SK-N-MC (cell line): ENCODE measurements at regions not wholly inside any gene's neighbourhood (a gene's known extent, or its start where the extent isn't known, plus 50 kb on each side); places are given as distances from the start of the nearest gene placed in this dataset.
A peak's percentile ranks its signal among the peaks of the same experiment; 100 is the strongest.

Experiments used
- DNase-seq: peaks from one replicate; pipeline ENCODE4 v3.0.0-alpha.2; 2011; ENCODE audit warnings: low read depth, low spot score
- H3K27ac ChIP-seq: fragments of 200-600 bp; sonication (generic); 2 replicates; pipeline ENCODE4 v1.5.1; 2016; ENCODE audit warnings: mixed run types
- H3K36me3 ChIP-seq: fragments of 200-600 bp; sonication (generic); 2 replicates; pipeline ENCODE4 v1.6.1; 2017; ENCODE audit warnings: antibody characterized with exemption, low read length, mixed read lengths; ENCODE audit not compliant: insufficient read depth
- H3K4me3 ChIP-seq: fragments of 200-600 bp; sonication (generic); 2 replicates; pipeline ENCODE4 v1.5.1; 2016
- H3K9ac ChIP-seq: fragments of 200-600 bp; sonication (generic); 2 replicates; pipeline ENCODE4 v1.8.0; 2017; ENCODE audit warnings: mixed run types, mixed read lengths; ENCODE audit not compliant: insufficient read length
- H3K9me3 ChIP-seq: fragments of 200-600 bp; sonication (generic); 2 replicates; pipeline ENCODE4 v1.6.1; 2017; ENCODE audit warnings: low read depth, mild to moderate bottlenecking, antibody characterized with exemption, low read length, moderate library complexity, mixed read lengths
- EZH2 ChIP-seq: fragments of 200-600 bp; sonication (generic); IDR thresholded peaks from one replicate; pipeline ENCODE4 v1.6.1; 2017; ENCODE audit warnings: antibody characterized with exemption
- FOXP2 ChIP-seq: optimal IDR thresholded peaks from 2 replicates; pipeline ENCODE3; 2011; ENCODE audit warnings: mild to moderate bottlenecking, moderate library complexity; ENCODE audit not compliant: insufficient read depth; ENCODE audit errors: extremely low read length, control extremely low read depth
- POLR2AphosphoS5 ChIP-seq: IDR thresholded peaks from 2 replicates; pipeline ENCODE4 v1.6.1; 2012; ENCODE audit warnings: mild to moderate bottlenecking, low read depth, low read length, borderline replicate concordance

DNA sequence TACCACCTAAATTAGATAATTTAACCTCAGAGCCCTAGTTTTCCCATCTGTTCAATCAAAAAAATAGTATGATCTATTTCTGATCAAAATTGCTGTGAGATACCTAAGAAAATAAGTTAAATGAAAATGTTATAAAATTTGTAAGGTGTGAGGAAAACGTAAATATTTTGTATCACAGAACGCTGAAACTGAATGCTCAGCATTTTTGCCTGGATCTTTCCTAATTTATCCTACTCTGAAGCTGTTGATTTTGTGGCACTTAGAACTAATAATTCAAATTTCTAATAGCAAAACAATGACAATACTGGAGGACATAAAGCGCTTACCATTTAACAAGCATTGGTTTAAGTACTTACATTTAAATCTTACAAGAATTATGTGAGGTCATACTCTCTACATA, 674.2 kb downstream of the FAM181B start:
- Histone ChIP-seq H3K27ac (no peak overlapping the region), H3K9ac (no peak overlapping the region), H3K9me3 (no peaks in the 10 kb centered on the region), H3K4me3 (no peak overlapping the region), H3K36me3 (no peaks in the 10 kb centered on the region)
- TF ChIP-seq EZH2: no peak
- no peak for DNase-seq

DNA sequence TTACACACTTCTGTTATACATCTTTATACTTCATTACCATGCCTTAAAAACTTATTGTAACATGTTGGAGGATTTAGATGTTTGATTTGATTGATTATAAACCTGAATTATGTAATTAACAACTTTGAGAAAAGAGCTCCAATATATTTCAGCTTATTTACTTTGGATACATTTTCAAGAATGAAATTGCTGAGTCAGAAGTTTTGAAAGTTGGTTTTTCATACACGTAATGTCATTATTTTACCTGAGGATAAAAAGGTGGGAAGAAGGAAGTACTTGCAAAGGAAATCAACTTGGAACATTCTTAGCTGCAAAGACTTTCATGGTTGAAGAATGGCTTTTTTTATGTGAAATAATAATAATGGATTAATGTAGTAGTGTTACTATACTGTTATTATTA, 677.2 kb downstream of the FAM181B start:
- DNase-seq: no peak
- no peak overlapping the region for H3K4me3 ChIP-seq
- no peaks in the 10 kb centered on the region for H3K9me3 ChIP-seq
- no peaks in the 10 kb centered on the region for H3K36me3 ChIP-seq
- H3K9ac ChIP-seq: no peak overlapping the region
- TF ChIP-seq POLR2AphosphoS5: no peak
- TF ChIP-seq EZH2: no peak
- TF ChIP-seq FOXP2: no peak
- H3K27ac ChIP-seq: no peak overlapping the region

DNA sequence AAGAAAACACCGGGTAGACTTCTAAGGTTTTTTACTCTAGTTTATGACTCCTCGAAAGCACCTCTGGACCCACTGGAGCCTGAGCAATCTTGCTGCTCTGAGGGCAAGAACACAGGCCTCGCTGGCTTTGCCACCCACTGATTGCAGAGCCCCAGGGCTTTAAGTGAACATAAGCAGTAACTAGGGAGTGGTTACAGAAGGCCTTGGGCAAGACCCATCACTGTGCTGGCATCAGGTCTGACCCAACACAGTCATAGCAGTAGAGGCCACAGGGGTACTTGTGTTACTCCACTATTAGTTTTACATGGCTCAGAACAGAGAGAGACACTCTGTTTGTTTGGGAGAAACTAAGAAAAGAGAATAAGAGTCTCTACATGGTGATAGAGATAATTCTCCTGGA, 684.5 kb downstream of the FAM181B start:
- TF ChIP-seq EZH2: no peak
- no peak for TF ChIP-seq FOXP2
- no peak for TF ChIP-seq POLR2AphosphoS5

DNA sequence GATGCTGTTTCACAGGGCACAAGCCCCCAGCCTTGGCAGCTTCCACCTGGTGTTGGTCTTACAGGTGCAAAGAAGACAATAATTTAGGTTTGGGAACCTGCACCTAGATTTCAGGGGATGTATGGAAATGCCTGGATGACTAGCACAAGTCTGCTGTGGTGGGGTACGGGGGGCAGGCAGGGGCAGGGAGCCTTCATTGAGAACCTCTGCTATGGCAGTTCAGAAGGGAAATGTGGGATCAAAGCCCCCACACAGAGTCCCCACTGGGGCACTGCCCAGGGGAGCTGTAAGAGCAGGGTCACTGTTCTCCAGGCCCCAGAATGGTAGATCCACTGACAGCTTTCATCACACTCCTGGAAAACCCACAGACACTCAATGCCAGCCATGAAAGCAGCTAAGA, 686.5 kb downstream of the FAM181B start:
- H3K9me3 ChIP-seq: no peaks in the 10 kb centered on the region; the same call in 1 of the 2 replicates
- H3K36me3 ChIP-seq: no peaks in the 10 kb centered on the region; the same call in 1 of the 2 replicates
- no peak overlapping the region for H3K9ac ChIP-seq
- H3K4me3 ChIP-seq: 0 out of 2 replicates have a peak overlapping the region, but pooled peaks have one; percentile 40
- DNase-seq: no peak
- H3K27ac ChIP-seq: peak overlapping the region; percentile 98
- no peak for TF ChIP-seq POLR2AphosphoS5
- TF ChIP-seq FOXP2: no peak

More for the DNA sequence above, 684.5 kb downstream of the FAM181B start:
- Histone ChIP-seq H3K9me3 (no peaks in the 10 kb centered on the region; the same call in 1 of the 2 replicates), H3K27ac (no peak overlapping the region), H3K36me3 (no peaks in the 10 kb centered on the region; the same call in 1 of the 2 replicates), H3K9ac (no peak overlapping the region), H3K4me3 (no peak overlapping the region)
- no peak for DNase-seq

DNA sequence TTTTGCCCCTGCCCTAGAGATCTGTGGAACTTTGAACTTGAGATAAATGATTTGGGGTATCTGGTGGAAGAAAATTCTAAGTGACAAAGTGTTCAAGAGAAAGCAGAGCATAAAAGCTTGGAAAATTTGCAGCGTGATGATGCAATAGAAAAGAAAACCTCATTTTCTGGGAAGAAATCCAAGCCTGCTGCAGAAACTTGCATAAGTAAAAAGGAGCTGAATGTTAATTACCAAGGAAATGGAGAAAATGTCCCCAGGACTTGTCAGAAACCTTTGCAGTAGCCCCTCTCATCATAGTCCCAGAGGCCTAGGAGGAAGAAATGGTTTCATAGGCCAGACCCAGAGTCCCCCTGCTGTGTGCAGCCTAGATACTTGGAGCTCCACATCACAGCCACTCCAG, 686.9 kb downstream of the FAM181B start:
- Histone ChIP-seq H3K9ac (peak overlapping the region; percentile 22), H3K36me3 (no peaks in the 10 kb centered on the region; the same call in none of the 2 replicates), H3K4me3 (peak overlapping the region; percentile 40), H3K27ac (peak overlapping the region; percentile 98), H3K9me3 (no peaks in the 10 kb centered on the region; the same call in 1 of the 2 replicates)
- TF ChIP-seq POLR2AphosphoS5: peak; percentile 20; the same call in 1 of the 2 replicates
- TF ChIP-seq EZH2: no peak
- peak; percentile 96 for DNase-seq

DNA sequence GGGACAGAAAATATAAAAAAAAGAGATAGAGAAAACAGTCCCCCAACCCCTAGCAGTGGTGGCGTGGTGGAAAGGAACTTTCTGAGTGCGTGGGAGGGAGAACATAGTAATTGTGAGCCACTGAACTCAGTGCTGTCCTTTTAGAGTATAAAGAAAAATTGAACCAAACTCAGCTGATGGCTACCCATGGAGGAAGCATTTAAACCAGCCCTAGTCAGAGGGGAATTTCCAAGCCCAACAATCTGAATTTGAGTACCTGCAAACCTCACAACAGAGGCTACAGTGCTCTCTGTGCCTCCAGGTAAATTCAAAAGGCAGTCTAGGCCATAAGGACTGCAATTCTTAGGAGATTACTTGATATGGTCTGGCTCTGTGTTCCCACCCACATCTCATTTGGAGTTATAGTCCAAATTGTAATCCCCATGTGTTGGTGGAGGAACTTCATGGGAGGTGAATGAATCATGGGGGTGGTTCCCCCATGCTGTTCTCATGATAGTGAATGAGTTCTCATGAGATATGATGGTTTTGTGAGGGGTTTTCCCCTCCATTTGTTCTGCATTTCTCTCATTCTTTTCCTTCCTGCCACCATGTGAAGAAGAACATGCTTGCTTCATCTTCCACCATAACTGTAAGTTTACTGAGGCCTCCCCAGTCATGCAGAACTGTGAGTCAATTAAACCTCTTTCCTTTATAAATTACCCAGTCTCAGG, 687.8 kb downstream of the FAM181B start:
- no peaks in the 10 kb centered on the region; the same call in 1 of the 2 replicates for H3K9me3 ChIP-seq
- H3K9ac ChIP-seq: peak overlapping the region; percentile 22
- no peaks in the 10 kb centered on the region; the same call in none of the 2 replicates for H3K36me3 ChIP-seq
- TF ChIP-seq EZH2: no peak
- no peak for TF ChIP-seq FOXP2
- no peak for TF ChIP-seq POLR2AphosphoS5
- peak overlapping the region; percentile 98 for H3K27ac ChIP-seq
- no peak overlapping the region for H3K4me3 ChIP-seq
- no peak for DNase-seq

DNA sequence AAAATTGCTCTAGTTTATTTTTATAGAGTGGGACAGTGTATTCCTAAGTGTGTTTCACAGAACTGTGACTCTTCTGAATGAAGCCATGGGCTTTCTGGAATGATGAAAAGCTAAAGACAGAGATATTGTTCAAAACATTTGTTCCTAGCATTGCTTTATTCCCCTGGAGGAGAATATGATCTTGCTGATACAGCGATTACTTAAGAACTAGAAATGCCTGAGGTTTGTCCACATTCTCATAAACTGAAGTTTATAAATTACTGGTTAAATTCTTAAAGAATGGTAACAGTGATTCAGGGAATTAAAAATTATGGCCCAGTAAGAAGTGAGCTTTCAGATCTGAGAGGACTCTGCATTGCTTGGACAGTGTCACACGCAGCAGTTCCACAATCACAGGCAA, 690.3 kb downstream of the FAM181B start:
- Histone ChIP-seq H3K9me3 (no peaks in the 10 kb centered on the region; the same call in 1 of the 2 replicates), H3K9ac (peak overlapping the region; percentile 63), H3K4me3 (peak overlapping the region; percentile 61), H3K27ac (peak overlapping the region; percentile 98), H3K36me3 (no peaks in the 10 kb centered on the region; the same call in none of the 2 replicates)
- peak; percentile 42; the same call in 1 of the 2 replicates for TF ChIP-seq POLR2AphosphoS5
- TF ChIP-seq FOXP2: no peak
- DNase-seq: peak; percentile 79

DNA sequence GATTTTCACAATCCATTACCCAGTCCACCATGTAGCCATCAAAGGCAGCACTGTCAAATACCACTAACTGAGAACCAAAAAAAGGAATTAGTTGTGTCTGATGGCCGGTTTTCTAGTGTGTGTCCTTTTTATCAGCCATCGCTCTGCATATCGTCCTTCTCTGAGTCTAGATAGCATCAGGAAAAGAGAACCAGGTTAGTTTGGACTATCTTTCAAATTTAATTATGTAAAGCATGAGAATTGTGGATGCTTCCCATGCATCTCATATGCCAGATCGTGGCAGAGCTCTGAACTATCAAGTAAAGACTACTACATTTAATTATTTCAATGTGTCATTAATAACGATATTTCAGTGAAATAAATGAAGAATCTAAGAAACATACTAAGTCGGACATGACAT, 691.9 kb downstream of the FAM181B start:
- H3K9me3 ChIP-seq: no peaks in the 10 kb centered on the region; the same call in 1 of the 2 replicates
- no peak for TF ChIP-seq FOXP2
- no peak for TF ChIP-seq EZH2
- no peak for TF ChIP-seq POLR2AphosphoS5
- no peaks in the 10 kb centered on the region; the same call in none of the 2 replicates for H3K36me3 ChIP-seq
- peak overlapping the region; percentile 98; the same call in 1 of the 2 replicates for H3K27ac ChIP-seq
- H3K4me3 ChIP-seq: no peak overlapping the region
- H3K9ac ChIP-seq: no peak overlapping the region
- DNase-seq: no peak

DNA sequence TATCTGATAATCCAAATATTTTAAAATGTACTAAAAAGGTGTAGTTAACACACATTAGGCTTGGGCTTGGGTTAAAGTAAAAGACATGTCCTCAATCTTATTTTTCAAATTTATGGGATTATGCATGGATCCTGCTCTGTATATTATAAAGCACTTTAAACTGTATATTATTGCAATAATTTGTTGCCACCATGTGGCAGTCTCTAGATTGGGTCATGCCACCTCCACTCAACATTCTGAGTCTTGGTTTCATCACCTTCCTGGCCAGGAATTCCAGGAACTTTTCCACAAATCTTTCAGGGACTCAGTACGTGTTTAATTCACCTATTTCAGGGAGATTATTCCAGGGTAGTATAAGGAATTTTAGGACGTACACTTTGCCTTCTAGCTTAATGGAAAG, 695.5 kb downstream of the FAM181B start:
- Histone ChIP-seq H3K36me3 (no peaks in the 10 kb centered on the region; the same call in 1 of the 2 replicates), H3K4me3 (no peak overlapping the region), H3K9ac (no peak overlapping the region), H3K27ac (no peak overlapping the region), H3K9me3 (no peaks in the 10 kb centered on the region)
- TF ChIP-seq FOXP2 (no peak), EZH2 (no peak), POLR2AphosphoS5 (no peak)
- no peak for DNase-seq
